HG02623 (cell line): ENCODE measurements at regions not wholly inside any gene's neighbourhood (a gene's known extent, or its start where the extent isn't known, plus 50 kb on each side); places are given as distances from the start of the nearest gene placed in this dataset.
"Not testable (repeated sequence)": the region's sequence is repeated elsewhere in the genome, so short reads cannot be mapped to it uniquely, and the experiment has no call there.

ENCODE experiments used
- ATAC-seq: cut with Tn5 transposase; IDR thresholded peaks from one replicate; pipeline ENCODE4 v1.9.1; 2021; ENCODE audit warnings: moderate library complexity; ENCODE audit not compliant: unreplicated experiment

GRCh38 chr12:91287753-91288152 is 105.1 kb upstream of the DCN start:
- no peak for ATAC-seq

- ATAC-seq, result no peak
Measured at GRCh38 chr12:91278126-91278525, 95.5 kb upstream of the DCN start.

GRCh38 chr12:91276509-91276908 is 93.9 kb upstream of the DCN start:
- no peak for ATAC-seq

GRCh38 chr12:91275321-91275720 is 92.7 kb upstream of the DCN start:
- no peak for ATAC-seq

GRCh38 chr12:91274916-91275315 is 92.3 kb upstream of the DCN start:
- ATAC-seq, result no peak

- no peak for ATAC-seq
Measured at GRCh38 chr12:91273560-91273959, 90.9 kb upstream of the DCN start.

GRCh38 chr12:91272461-91273063 is 89.9 kb upstream of the DCN start:
- ATAC-seq, result no peak

- no peak for ATAC-seq
Measured at GRCh38 chr12:91271185-91271584, 88.6 kb upstream of the DCN start.

GRCh38 chr12:91267039-91267438 is 84.4 kb upstream of the DCN start:
- no peak for ATAC-seq

GRCh38 chr12:91264178-91264577 is 81.6 kb upstream of the DCN start:
- ATAC-seq, result no peak

GRCh38 chr12:91261820-91262676 is 79.4 kb upstream of the DCN start:
- ATAC-seq, result no peak

- no peak for ATAC-seq
Measured at GRCh38 chr12:91256411-91256810, 73.8 kb upstream of the DCN start.

GRCh38 chr12:91252341-91252740 is 69.7 kb upstream of the DCN start:
- no peak for ATAC-seq

GRCh38 chr12:91250273-91250665 is 67.7 kb upstream of the DCN start:
- no peak for ATAC-seq

GRCh38 chr12:91249518-91250272 is 67.1 kb upstream of the DCN start:
- ATAC-seq, result no peak

GRCh38 chr12:91249054-91249453 is 66.4 kb upstream of the DCN start:
- ATAC-seq, result no peak

GRCh38 chr12:91243177-91243576 is 60.6 kb upstream of the DCN start:
- ATAC-seq, result not testable (repeated sequence)

GRCh38 chr12:91241756-91242155 is 59.1 kb upstream of the DCN start:
- no peak for ATAC-seq

GRCh38 chr12:91240386-91241095 is 57.9 kb upstream of the DCN start:
- no peak for ATAC-seq

- ATAC-seq, result no peak
Measured at GRCh38 chr12:91239481-91239880, 56.9 kb upstream of the DCN start.
